IMR-90 (cell line): ENCODE measurements at regions not wholly inside any gene's neighbourhood (a gene's known extent, or its start where the extent isn't known, plus 50 kb on each side); places are given as distances from the start of the nearest gene placed in this dataset.
"Not testable (repeated sequence)": the region's sequence is repeated elsewhere in the genome, so short reads cannot be mapped to it uniquely, and the experiment has no call there.

ENCODE experiments used
- ATAC-seq: fragments of 200-7000 bp; cut with Tn5 transposase; 2 replicates; pipeline ENCODE4 v1.9.1; 2020; ENCODE audit warnings: low read depth, mild to moderate bottlenecking, moderate library complexity
- BruUV-seq: library from RNA; stranded (reverse); fragments of 400-500 nt; replicated peaks from 2 replicates; lab custom pipeline; 2021; lab: Mats Ljungman, UMichigan
- CTCF ChIA-PET: fragments of 300-600 bp; formaldehyde crosslinking; extraction: SDS; loops from one replicate; lab custom pipeline; 2021; ENCODE audit warnings: antibody characterized with exemption; lab: Yijun Ruan, JAX
- POLR2A ChIA-PET: fragments of 300-600 bp; sonication (Branson Sonifier 250); formaldehyde crosslinking; loops from one replicate; lab custom pipeline; 2022; ENCODE audit warnings: antibody characterized with exemption; ENCODE audit not compliant: unreplicated experiment; lab: Charles Lee
- DNase-seq: peaks from one replicate; pipeline ENCODE4 v3.0.0; 2013
- H2AFZ ChIP-seq: replicated peaks from 2 replicates; pipeline ENCODE3; 2013; ENCODE audit warnings: low read length, mild to moderate bottlenecking; ENCODE audit not compliant: poor library complexity
- H2AK5ac ChIP-seq: 2 replicates; pipeline ENCODE4 v1.6.1; 2013; ENCODE audit warnings: low read depth, low read length, inconsistent platforms
- H2AK9ac ChIP-seq: replicated peaks from 2 replicates; pipeline ENCODE3; 2013; ENCODE audit warnings: mild to moderate bottlenecking, low read depth, low read length, moderate library complexity; ENCODE audit not compliant: poor library complexity
- H2BK120ac ChIP-seq: 2 replicates; pipeline ENCODE4 v1.6.1; 2013; ENCODE audit warnings: low read depth, low read length, inconsistent platforms
- H2BK15ac ChIP-seq: 3 replicates; pipeline ENCODE4 v1.6.1; 2013; ENCODE audit warnings: low read depth, low read length, inconsistent platforms
- H2BK20ac ChIP-seq: 2 replicates; pipeline ENCODE4 v1.6.1; 2013; ENCODE audit warnings: low read depth, mild to moderate bottlenecking, inconsistent platforms, low read length, moderate library complexity
- H2BK5ac ChIP-seq: 2 replicates; pipeline ENCODE4 v1.6.1; 2013; ENCODE audit warnings: mild to moderate bottlenecking, low read depth, low read length, inconsistent platforms; ENCODE audit not compliant: poor library complexity, severe bottlenecking
- H3K14ac ChIP-seq: replicated peaks from 2 replicates; pipeline ENCODE4 v1.6.1; 2013; ENCODE audit warnings: low read depth, low read length, inconsistent platforms
- H3K18ac ChIP-seq: 2 replicates; pipeline ENCODE4 v1.6.1; 2013; ENCODE audit warnings: low read depth, low read length, control low read depth
- H3K23ac ChIP-seq: 2 replicates; pipeline ENCODE4 v1.6.1; 2013; ENCODE audit warnings: low read depth, low read length, inconsistent platforms
- H3K27ac ChIP-seq: 2 replicates; pipeline ENCODE4 v1.5.1; 2013; ENCODE audit warnings: mild to moderate bottlenecking, control low read depth, low read length; ENCODE audit not compliant: insufficient read depth
- H3K27me3 ChIP-seq: 2 replicates; pipeline ENCODE4 v1.6.1; 2013; ENCODE audit warnings: low read length; ENCODE audit not compliant: control insufficient read depth, insufficient read depth
- H3K36me3 ChIP-seq: 2 replicates; pipeline ENCODE4 v1.6.1; 2013; ENCODE audit warnings: low read length, mixed read lengths; ENCODE audit not compliant: control insufficient read depth, insufficient read depth
- H3K4ac ChIP-seq: 2 replicates; pipeline ENCODE4 v1.6.1; 2013; ENCODE audit warnings: low read depth, low read length, inconsistent platforms
- H3K4me1 ChIP-seq: 2 replicates; pipeline ENCODE4 v1.6.1; 2013; ENCODE audit warnings: low read length, mixed read lengths; ENCODE audit not compliant: control insufficient read depth, insufficient read depth
- H3K4me2 ChIP-seq: 2 replicates; pipeline ENCODE4 v1.6.1; 2013; ENCODE audit warnings: low read depth, mild to moderate bottlenecking, control low read depth, low read length, moderate library complexity
- H3K4me3 ChIP-seq: 2 replicates; pipeline ENCODE4 v1.5.1; 2013; ENCODE audit warnings: low read depth, mild to moderate bottlenecking, control low read depth, low read length, moderate library complexity; ENCODE audit not compliant: insufficient read depth
- H3K56ac ChIP-seq: 2 replicates; pipeline ENCODE4 v1.6.1; 2013; ENCODE audit warnings: low read length, inconsistent platforms; ENCODE audit not compliant: insufficient read depth; ENCODE audit errors: extremely low read depth
- H3K79me1 ChIP-seq, 2 experiments: 2 replicates each; pipeline ENCODE4 v1.6.1; 2013; ENCODE audit warnings: low read length in 2 of 2, inconsistent platforms in 1 of 2, low read depth in 1 of 2
- H3K9ac ChIP-seq: 2 replicates; pipeline ENCODE4 v1.6.1; 2013; ENCODE audit warnings: low read depth, low read length, control low read depth
- H3K9me1 ChIP-seq: 2 replicates; pipeline ENCODE4 v1.6.1; 2013; ENCODE audit warnings: low read length, inconsistent platforms; ENCODE audit not compliant: insufficient read depth
- H3K9me3 ChIP-seq: 2 replicates; pipeline ENCODE4 v1.6.1; 2013; ENCODE audit warnings: low read length; ENCODE audit not compliant: control insufficient read depth, insufficient read depth
- H4K20me1 ChIP-seq: 2 replicates; pipeline ENCODE4 v1.6.1; 2013; ENCODE audit warnings: low read length, inconsistent platforms; ENCODE audit not compliant: insufficient read depth
- H4K5ac ChIP-seq: 2 replicates; pipeline ENCODE4 v1.6.1; 2013; ENCODE audit warnings: mild to moderate bottlenecking, low read depth, low read length, control low read depth
- H4K8ac ChIP-seq, 2 experiments: 2 replicates each; pipeline ENCODE4 v1.6.1; 2013; ENCODE audit warnings: low read depth in 2 of 2, low read length in 2 of 2, control low read depth in 1 of 2, inconsistent platforms in 1 of 2
- H4K91ac ChIP-seq: 2 replicates; pipeline ENCODE4 v1.6.1; 2013; ENCODE audit warnings: low read depth, low read length, inconsistent platforms; ENCODE audit not compliant: insufficient read depth
- dilution Hi-C: fragments of 300-500 bp; cut with HindIII; formaldehyde crosslinking; loops from one replicate; pipeline ENCODE4 v1.14.3; 2018; ENCODE audit warnings: low sequenced_read_pairs; ENCODE audit not compliant: unreplicated experiment
- in situ Hi-C: fragments of 300-500 bp; cut with MboI; formaldehyde crosslinking; loops from 3 replicates; pipeline ENCODE4 v1.14.3; 2019; ENCODE audit warnings: low sequenced_read_pairs, inconsistent platforms, mixed read lengths
- intact Hi-C: fragments of 100-400 bp; cut with micrococcal nuclease; formaldehyde crosslinking; loops from 2 replicates; pipeline ENCODE4 v1.10.0; 2022

DNA sequence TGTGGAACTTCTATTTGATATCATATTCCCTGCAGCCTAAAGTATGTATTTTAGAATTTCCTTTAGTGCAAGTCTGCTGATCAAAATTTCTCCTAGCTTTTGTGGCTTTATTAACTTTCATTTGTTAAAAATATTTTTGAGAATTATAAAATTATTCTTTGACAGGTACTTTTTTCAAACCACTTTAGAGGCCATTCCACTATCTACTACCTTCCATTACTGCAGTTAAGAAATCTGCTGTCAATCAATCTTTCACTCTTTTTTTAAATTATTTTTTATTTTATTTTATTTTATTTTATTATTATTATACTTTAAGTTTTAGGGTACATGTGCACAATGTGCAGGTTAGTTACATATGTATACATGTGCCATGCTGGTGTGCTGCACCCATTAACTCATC, 656.2 kb downstream of the CCDC85A start:
- BruUV-seq, dilution Hi-C loops: not testable (repeated sequence)

More for the DNA sequence above, 656.2 kb downstream of the CCDC85A start:
- H2AK9ac ChIP-seq, in situ Hi-C loops, H2AFZ ChIP-seq, H3K14ac ChIP-seq, H3K9me1 ChIP-seq, H3K4me2 ChIP-seq, CTCF ChIA-PET, H2AK5ac ChIP-seq, H4K91ac ChIP-seq, H3K36me3 ChIP-seq, H4K5ac ChIP-seq, H2BK20ac ChIP-seq, POLR2A ChIA-PET, H3K79me1 ChIP-seq, DNase-seq, ATAC-seq, H3K4me3 ChIP-seq, H3K4me1 ChIP-seq, H2BK15ac ChIP-seq, H3K56ac ChIP-seq, H2BK120ac ChIP-seq, H3K23ac ChIP-seq, H4K8ac ChIP-seq, H4K20me1 ChIP-seq, H3K4ac ChIP-seq, H3K27ac ChIP-seq, H3K9me3 ChIP-seq, intact Hi-C loops, H3K27me3 ChIP-seq, H2BK5ac ChIP-seq, H3K18ac ChIP-seq, H3K9ac ChIP-seq: not testable (repeated sequence)
